ENCODE measurements at regions not wholly inside any gene's neighbourhood (a gene's known extent, or its start where the extent isn't known, plus 50 kb on each side); places are given as distances from the start of the nearest gene placed in this dataset.
"Not testable (repeated sequence)": the region's sequence is repeated elsewhere in the genome, so short reads cannot be mapped to it uniquely, and the experiment has no call there.

- no peak for FAIRE-seq
Measured at GRCh38 chr21:27795418-27795817, 828.5 kb upstream of the ADAMTS5 start.

GRCh38 chr21:27793901-27794300 is 827.0 kb upstream of the ADAMTS5 start:
- FAIRE-seq, result no peak

GRCh38 chr21:27787046-27787445 is 820.2 kb upstream of the ADAMTS5 start:
- FAIRE-seq, result no peak

GRCh38 chr21:27779606-27780005 is 812.7 kb upstream of the ADAMTS5 start:
- FAIRE-seq, result no peak

GRCh38 chr21:27776925-27777553 is 810.2 kb upstream of the ADAMTS5 start:
- FAIRE-seq, result no peak

GRCh38 chr21:27772816-27773215 is 805.9 kb upstream of the ADAMTS5 start:
- no peak for FAIRE-seq

- no peak for FAIRE-seq
Measured at GRCh38 chr21:27771938-27772483, 805.1 kb upstream of the ADAMTS5 start.

- FAIRE-seq, result no peak
Measured at GRCh38 chr21:27769763-27770162, 802.9 kb upstream of the ADAMTS5 start.

GRCh38 chr21:27768046-27768637 is 801.3 kb upstream of the ADAMTS5 start:
- not testable (repeated sequence) for FAIRE-seq

- no peak for FAIRE-seq
Measured at GRCh38 chr21:27764056-27764455, 797.2 kb upstream of the ADAMTS5 start.

- no peak for FAIRE-seq
Measured at GRCh38 chr21:27761623-27762022, 794.7 kb upstream of the ADAMTS5 start.

GRCh38 chr21:27759820-27760219 is 792.9 kb upstream of the ADAMTS5 start:
- FAIRE-seq, result no peak

- no peak for FAIRE-seq
Measured at GRCh38 chr21:27759091-27759659, 792.3 kb upstream of the ADAMTS5 start.

GRCh38 chr21:27756191-27756590 is 789.3 kb upstream of the ADAMTS5 start:
- no peak for FAIRE-seq

- no peak for FAIRE-seq
Measured at GRCh38 chr21:27743971-27744564, 777.2 kb upstream of the ADAMTS5 start.

- no peak for FAIRE-seq
Measured at GRCh38 chr21:27741736-27742135, 774.8 kb upstream of the ADAMTS5 start.

- FAIRE-seq, result no peak
Measured at GRCh38 chr21:27740084-27740483, 773.2 kb upstream of the ADAMTS5 start.

- no peak for FAIRE-seq
Measured at GRCh38 chr21:27739187-27739586, 772.3 kb upstream of the ADAMTS5 start.

- no peak for FAIRE-seq
Measured at GRCh38 chr21:27735699-27736098, 768.8 kb upstream of the ADAMTS5 start.

- no peak for FAIRE-seq
Measured at GRCh38 chr21:27734146-27734545, 767.3 kb upstream of the ADAMTS5 start.

GRCh38 chr21:27725916-27726315 is 759.0 kb upstream of the ADAMTS5 start:
- no peak for FAIRE-seq

GRCh38 chr21:27722095-27722494 is 755.2 kb upstream of the ADAMTS5 start:
- FAIRE-seq, result no peak

GRCh38 chr21:27721675-27722074 is 754.8 kb upstream of the ADAMTS5 start:
- FAIRE-seq, result no peak

GRCh38 chr21:27719226-27719625 is 752.3 kb upstream of the ADAMTS5 start:
- no peak for FAIRE-seq

All from islet of Langerhans (tissue), 1 donor.